EL (cell line): ENCODE measurements at regions not wholly inside any gene's neighbourhood (a gene's known extent, or its start where the extent isn't known, plus 50 kb on each side); places are given as distances from the start of the nearest gene placed in this dataset.
A peak's percentile ranks its signal among the peaks of the same experiment; 100 is the strongest.

Source experiments
- DNase-seq: peaks from one replicate; pipeline ENCODE4 v3.0.0-alpha.2; 2016

DNA sequence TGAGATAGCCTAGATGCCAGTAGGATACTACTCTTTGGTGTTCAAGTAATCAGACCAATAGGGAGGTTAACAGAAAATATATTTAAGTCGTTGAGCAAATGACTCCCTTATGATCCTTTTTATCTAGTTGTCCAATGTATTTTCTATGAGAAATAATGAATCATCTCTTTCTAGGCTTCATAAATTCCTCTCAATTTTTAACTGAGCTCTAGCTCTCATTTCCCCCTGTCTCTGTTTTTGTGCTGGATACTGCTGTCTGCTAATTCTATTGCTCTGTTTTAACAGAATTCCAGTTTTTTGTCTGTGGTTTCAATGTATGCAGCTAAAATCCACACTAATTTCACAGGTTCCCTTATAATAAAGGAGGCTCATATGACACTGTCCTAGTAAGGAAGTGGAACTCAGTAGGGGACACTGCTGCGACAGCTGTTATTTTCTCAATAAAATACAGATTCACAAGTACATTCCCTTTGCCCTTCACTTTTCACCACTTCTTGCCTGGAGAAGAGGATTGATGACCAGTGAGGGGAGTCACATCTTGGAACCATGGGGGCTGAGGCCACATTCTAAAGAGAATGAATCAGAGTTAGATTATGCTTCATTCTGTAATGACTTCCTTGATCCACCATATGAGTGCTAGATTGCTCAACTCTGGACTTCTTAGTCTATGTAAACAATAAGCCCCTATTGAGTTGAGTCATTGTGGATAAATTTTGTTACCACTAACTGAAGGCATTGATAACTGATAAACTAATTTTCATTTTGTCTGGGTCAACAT, 558.7 kb upstream of the KCNMB2 start:
- DNase-seq: peak; percentile 95

GRCh38 chr3:177978946-177979345, 557.3 kb upstream of the KCNMB2 start:
- DNase-seq: no peak

DNA sequence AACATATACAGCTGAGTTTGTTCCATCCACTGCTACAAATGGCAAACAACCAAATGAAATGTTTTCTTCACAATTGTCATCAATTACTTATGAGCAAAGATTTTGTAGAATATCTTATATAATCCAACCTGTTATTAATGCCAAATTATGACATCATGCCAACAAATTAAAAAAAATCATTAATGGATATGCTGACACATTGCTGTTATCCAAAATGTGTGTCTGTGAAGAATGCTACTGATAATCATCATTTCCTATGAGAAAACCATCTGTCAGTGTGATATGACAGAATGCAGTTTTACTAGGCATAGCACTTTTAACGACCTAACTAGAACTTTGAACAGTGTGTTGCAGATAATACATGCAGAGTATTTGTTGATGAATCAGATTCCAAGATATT, 556.5 kb upstream of the KCNMB2 start:
- DNase-seq: peak; percentile 30

- no peak for DNase-seq
These were observed 554.7 kb upstream of the KCNMB2 start for GRCh38 chr3:177981576-177981975.

GRCh38 chr3:177982034-177982433, 554.2 kb upstream of the KCNMB2 start:
- peak; percentile 62 for DNase-seq

DNA sequence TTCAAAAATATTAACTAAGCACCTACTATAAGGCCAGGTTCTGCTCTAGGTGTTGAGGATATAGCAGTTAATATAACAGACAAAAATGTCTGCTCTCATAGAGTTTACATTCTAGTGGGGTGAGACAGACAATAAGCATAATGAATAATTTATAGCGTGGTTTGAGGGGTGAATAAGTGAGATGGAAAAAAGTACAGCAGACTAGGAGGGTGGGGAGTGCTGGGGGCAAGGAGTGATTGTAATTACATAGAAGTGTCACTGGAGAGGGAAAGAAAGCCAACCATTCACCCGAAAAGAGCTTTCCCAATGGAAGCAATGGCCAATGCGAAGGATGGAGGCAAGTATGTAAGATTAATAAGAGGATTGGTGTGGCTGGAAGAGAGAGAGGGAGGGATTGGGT, 552.9 kb upstream of the KCNMB2 start:
- no peak for DNase-seq

DNA sequence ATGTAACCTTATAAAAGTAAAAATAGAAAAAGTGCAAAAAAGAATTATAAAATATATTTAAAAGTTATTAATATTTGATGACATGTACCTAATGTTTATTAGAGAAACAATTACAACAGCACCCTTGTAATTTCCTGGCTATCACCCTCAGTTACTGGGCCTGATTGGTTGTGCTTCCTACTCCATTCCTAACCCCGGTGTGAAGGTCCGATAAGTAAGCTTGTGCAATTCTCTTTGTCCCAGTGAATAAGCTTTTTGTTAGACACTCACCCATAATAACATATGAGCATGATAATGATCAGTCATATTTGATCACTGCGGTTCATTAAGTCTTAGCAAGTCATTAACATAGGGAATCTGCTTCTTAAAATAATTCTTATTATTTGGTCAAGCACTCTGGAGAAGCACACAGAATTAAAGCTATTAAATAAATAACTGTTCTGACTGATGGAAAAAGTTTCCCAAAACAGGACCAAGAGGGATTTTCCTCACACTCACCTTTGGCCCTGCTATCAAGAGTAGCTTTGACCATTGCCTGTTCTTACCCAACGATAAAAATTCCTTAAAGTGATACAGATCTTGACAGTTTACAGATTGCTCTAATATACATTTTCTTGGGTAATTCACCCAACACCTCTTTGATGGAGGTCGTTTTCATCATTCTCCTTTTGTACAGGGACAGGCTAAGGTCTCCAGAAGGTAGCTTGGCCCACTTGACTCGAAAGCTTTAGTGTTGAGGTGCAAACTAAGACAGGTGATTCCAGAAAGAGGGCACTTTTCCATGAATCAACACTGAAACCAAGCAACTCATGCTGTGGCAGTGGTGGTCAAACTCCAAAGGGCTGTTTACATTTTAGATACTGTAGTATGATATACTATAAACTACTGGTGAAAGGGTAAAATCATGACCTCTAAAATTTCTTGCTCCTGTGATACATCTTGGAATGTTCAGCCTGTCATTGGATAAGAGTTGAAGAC, 543.0 kb upstream of the KCNMB2 start:
- no peak for DNase-seq

GRCh38 chr3:177994976-177995375, 541.3 kb upstream of the KCNMB2 start:
- no peak for DNase-seq

GRCh38 chr3:177995381-177996085, 540.7 kb upstream of the KCNMB2 start:
- no peak for DNase-seq

DNA sequence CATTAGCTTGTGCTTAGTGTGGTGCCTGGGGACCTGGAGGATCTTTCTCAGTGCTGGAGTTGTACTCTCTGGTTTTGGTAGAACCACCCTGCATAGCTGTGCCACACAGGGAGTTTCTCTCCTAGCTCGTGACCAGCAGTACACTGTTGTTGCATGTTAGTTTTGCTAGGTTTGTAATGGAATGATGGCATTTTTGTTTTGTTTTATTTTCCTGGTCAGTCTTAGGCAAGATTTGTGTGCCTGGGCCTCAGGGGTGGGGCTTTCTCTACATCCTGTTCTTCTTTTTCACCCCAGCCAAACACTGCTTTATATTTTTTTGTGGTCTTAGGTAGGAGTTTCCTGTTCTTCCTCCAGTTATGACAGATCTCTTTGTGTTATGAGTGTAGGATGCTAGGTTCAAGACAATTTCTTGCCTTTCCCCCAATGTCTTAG, 534.5 kb upstream of the KCNMB2 start:
- DNase-seq: no peak

- DNase-seq: no peak
These were observed 534.1 kb upstream of the KCNMB2 start for GRCh38 chr3:178002113-178002512.

- DNase-seq: peak; percentile 7
These were observed 532.5 kb upstream of the KCNMB2 start for GRCh38 chr3:178003756-178004155.

DNA sequence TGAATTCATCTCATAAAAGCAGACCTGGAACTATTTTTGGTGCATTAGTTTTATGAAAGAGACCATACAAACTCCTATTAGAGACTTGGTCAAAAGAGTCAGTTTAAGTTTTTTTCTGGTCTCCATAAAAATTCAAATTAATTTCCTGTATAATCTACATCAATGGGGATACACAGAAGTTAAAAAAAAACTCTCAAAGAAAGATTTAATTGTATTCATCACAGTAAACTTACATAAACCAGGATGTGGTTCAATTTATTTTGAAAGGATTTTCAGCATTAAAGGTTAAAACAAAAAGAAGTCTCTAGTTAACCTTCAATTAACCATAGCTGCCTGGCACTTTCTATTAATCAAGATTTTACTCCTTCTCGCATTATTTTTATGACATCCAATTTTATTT, 530.3 kb upstream of the KCNMB2 start:
- no peak for DNase-seq

GRCh38 chr3:178010306-178010705, 525.9 kb upstream of the KCNMB2 start:
- DNase-seq: no peak

GRCh38 chr3:178019645-178020044, 516.6 kb upstream of the KCNMB2 start:
- DNase-seq: no peak

- no peak for DNase-seq
These were observed 513.6 kb upstream of the KCNMB2 start for GRCh38 chr3:178022599-178022998.

DNA sequence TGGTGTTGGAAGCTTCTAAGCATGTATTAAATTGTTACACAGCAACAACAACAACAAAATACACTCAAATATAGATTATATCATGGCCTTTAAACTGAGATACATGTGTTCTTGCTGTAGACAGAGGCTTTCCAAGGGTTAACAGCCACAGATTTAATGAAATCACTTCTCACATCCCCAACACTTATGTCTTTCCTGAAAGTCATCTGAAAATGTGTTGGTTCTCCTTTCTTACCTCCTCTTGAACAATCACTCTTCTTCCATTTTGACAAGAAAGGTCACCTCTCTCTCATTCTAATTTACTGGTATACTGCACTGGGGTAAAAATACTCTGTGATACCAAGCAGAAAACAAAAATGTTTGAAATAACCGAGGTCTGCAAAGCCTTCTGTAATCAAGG, 507.3 kb upstream of the KCNMB2 start:
- no peak for DNase-seq

- DNase-seq: peak; percentile 45
These were observed 499.6 kb upstream of the KCNMB2 start for GRCh38 chr3:178036451-178037144.

- DNase-seq: no peak
These were observed 494.3 kb upstream of the KCNMB2 start for GRCh38 chr3:178041931-178042330.

- DNase-seq: no peak
These were observed 493.9 kb upstream of the KCNMB2 start for GRCh38 chr3:178042376-178042775.

- DNase-seq: no peak
These were observed 493.2 kb upstream of the KCNMB2 start for GRCh38 chr3:178043084-178043483.

DNA sequence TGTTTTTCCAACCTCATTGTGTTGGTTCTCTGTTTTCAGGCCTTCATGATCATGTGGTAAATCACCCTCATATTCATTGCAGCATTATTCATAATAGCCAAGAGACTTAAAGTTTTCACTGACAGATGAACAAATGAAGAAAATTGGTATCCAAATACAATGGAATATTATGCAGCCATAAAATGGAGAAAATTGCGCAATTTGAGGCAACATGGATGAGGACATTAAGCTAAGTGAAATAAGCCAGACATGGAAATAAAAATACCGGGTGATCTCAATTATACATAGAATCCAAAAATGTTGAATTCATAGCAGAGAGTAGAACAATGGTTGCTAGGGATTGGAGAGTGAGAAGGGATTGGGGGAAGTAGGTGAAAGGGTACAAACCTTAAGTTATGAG, 491.9 kb upstream of the KCNMB2 start:
- DNase-seq: no peak

GRCh38 chr3:178047496-178047895, 488.7 kb upstream of the KCNMB2 start:
- DNase-seq: no peak
